T-helper 1 cell (primary cell): ENCODE measurements at regions not wholly inside any gene's neighbourhood (a gene's known extent, or its start where the extent isn't known, plus 50 kb on each side); places are given as distances from the start of the nearest gene placed in this dataset.

Experiments
- DNase-seq, 5 donors: peaks; one replicate each; pipeline ENCODE4 v3.0.0-alpha.2; 2012 to 2020

GRCh38 chr2:177078855-177079254 lies 133.7 kb upstream of the HNRNPA3 start:
- DNase-seq, result no peak

- DNase-seq, result no peak
Observed at GRCh38 chr2:177080746-177081284, 131.8 kb upstream of the HNRNPA3 start.

- DNase-seq, result no peak
Observed at GRCh38 chr2:177084607-177085006, 128.0 kb upstream of the HNRNPA3 start.

- no peak for DNase-seq
Observed at GRCh38 chr2:177088529-177088928, 124.1 kb upstream of the HNRNPA3 start.

GRCh38 chr2:177090967-177091366 lies 121.6 kb upstream of the HNRNPA3 start:
- DNase-seq, result no peak

GRCh38 chr2:177093371-177093770 lies 119.2 kb upstream of the HNRNPA3 start:
- DNase-seq, result no peak

- no peak for DNase-seq
Observed at GRCh38 chr2:177098001-177098613, 114.5 kb upstream of the HNRNPA3 start.

- no peak for DNase-seq
Observed at GRCh38 chr2:177101930-177102329, 110.7 kb upstream of the HNRNPA3 start.

GRCh38 chr2:177106212-177106611 lies 106.4 kb upstream of the HNRNPA3 start:
- no peak for DNase-seq

GRCh38 chr2:177108890-177109289 lies 103.7 kb upstream of the HNRNPA3 start:
- no peak for DNase-seq

- no peak for DNase-seq
Observed at GRCh38 chr2:177114712-177115111, 97.9 kb upstream of the HNRNPA3 start.

- DNase-seq, result no peak
Observed at GRCh38 chr2:177117755-177118154, 94.8 kb upstream of the HNRNPA3 start.

GRCh38 chr2:177118636-177119035 lies 94.0 kb upstream of the HNRNPA3 start:
- no peak for DNase-seq

- DNase-seq, result no peak
Observed at GRCh38 chr2:177119099-177119498, 93.5 kb upstream of the HNRNPA3 start.

- no peak for DNase-seq
Observed at GRCh38 chr2:177123048-177123447, 89.5 kb upstream of the HNRNPA3 start.

- no peak for DNase-seq
Observed at GRCh38 chr2:177124371-177124770, 88.2 kb upstream of the HNRNPA3 start.

- DNase-seq, result no peak
Observed at GRCh38 chr2:177127821-177128220, 84.8 kb upstream of the HNRNPA3 start.

- no peak for DNase-seq
Observed at GRCh38 chr2:177129610-177130009, 83.0 kb upstream of the HNRNPA3 start.

- no peak for DNase-seq
Observed at GRCh38 chr2:177131858-177132257, 80.7 kb upstream of the HNRNPA3 start.

GRCh38 chr2:177138823-177139222 lies 73.8 kb upstream of the HNRNPA3 start:
- no peak for DNase-seq

GRCh38 chr2:177141866-177142265 lies 70.7 kb upstream of the HNRNPA3 start:
- no peak for DNase-seq

GRCh38 chr2:177143444-177143843 lies 69.2 kb upstream of the HNRNPA3 start:
- DNase-seq, result no peak

- DNase-seq, result peak in 2 of 5 donors; percentile 19 to 55
Observed at GRCh38 chr2:177147093-177147694, 65.4 kb upstream of the HNRNPA3 start.

- DNase-seq, result no peak
Observed at GRCh38 chr2:177147834-177148445, 64.7 kb upstream of the HNRNPA3 start.
